ENCODE measurements at regions not wholly inside any gene's neighbourhood (a gene's known extent, or its start where the extent isn't known, plus 50 kb on each side); places are given as distances from the start of the nearest gene placed in this dataset.

- TF ChIP-seq YY1 (IDR thresholded peaks at IDR 0.05; ENCODE audit: insufficient read depth, insufficient read length) (no peak), ZNF274 (IDR thresholded peaks at IDR 0.05; ENCODE audit: low read depth, low read length) (no peak)
Measured at GRCh38 chr17:54085934-54086333, 263.2 kb downstream of the KIF2B start.
